ENCODE measurements at regions not wholly inside any gene's neighbourhood (a gene's known extent, or its start where the extent isn't known, plus 50 kb on each side); places are given as distances from the start of the nearest gene placed in this dataset.

DNA sequence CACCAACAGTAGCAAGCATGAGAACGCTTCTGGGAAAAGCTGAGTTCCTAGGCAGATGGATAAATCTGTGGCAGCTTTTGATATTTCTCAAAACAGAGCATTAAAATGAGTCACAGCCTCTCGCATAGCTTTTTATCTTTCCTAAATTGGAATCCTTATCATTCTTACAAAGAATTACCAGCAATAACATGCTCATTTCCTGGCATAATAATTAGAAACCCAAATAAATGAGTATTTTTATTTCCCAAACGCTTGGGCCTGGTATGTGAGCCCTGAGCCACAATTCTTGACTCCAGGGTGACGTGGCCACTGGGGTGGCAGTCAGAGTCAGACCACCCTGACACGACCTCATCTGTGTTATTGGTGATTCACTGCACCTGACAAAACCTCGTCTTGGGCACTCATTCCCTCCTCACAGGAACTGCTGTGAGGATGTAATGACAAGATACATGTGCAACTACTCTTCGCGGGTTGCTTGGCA, 210.7 kb downstream of the ARL4C start:
- no peak for DNase-seq (ENCODE audit: extremely low read depth in 1 of 2, low read depth in 1 of 2)

DNA sequence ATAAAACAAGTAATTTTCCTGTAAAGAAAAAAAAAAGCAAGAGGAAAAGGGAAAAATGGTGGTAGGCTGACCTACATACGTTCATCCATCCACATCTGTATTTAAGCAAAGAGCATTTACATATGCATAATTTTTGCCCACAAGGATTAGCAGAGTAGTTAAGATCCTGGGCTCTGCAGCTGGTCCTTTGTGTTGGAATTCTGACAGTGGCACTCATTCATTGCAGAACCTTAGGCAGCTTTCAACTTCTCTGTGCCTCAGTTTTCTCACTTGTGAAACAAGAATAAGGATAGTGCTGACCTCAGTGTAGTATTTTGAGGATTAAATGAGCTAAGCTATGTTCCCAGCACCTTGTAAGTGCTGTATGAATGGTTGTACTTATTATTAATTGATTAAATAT, 211.3 kb downstream of the ARL4C start:
- no peak for DNase-seq (ENCODE audit: extremely low read depth in 1 of 2, low read depth in 1 of 2)

GRCh38 chr2:234279637-234280036, 217.2 kb downstream of the ARL4C start:
- DNase-seq (ENCODE audit: extremely low read depth in 1 of 2, low read depth in 1 of 2): no peak

- no peak for DNase-seq (ENCODE audit: extremely low read depth in 1 of 2, low read depth in 1 of 2)
These were observed 218.2 kb downstream of the ARL4C start for GRCh38 chr2:234278556-234279255.

DNA sequence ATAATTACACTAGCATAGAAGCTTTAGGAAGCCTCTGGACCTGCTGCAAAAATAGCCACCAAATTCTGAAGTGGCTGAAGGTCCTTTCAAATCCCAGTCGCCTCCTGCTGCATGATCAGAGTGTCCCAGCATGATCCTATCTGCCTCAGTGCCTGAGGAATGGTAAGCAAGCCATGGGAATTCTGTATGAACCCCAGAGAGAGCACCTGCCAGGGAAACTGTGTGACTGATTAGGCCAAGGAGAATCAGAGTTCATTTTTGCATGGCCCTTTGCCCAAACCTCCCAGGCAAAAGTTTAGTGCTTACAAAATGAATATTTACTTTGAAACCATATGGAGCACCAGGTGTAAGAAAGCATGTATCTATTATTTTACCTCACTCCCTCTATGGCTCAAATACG, 221.4 kb downstream of the ARL4C start:
- no peak for DNase-seq (ENCODE audit: extremely low read depth in 1 of 2, low read depth in 1 of 2)

- DNase-seq (ENCODE audit: extremely low read depth in 1 of 2, low read depth in 1 of 2): no peak
These were observed 222.8 kb downstream of the ARL4C start for GRCh38 chr2:234273887-234274584.

DNA sequence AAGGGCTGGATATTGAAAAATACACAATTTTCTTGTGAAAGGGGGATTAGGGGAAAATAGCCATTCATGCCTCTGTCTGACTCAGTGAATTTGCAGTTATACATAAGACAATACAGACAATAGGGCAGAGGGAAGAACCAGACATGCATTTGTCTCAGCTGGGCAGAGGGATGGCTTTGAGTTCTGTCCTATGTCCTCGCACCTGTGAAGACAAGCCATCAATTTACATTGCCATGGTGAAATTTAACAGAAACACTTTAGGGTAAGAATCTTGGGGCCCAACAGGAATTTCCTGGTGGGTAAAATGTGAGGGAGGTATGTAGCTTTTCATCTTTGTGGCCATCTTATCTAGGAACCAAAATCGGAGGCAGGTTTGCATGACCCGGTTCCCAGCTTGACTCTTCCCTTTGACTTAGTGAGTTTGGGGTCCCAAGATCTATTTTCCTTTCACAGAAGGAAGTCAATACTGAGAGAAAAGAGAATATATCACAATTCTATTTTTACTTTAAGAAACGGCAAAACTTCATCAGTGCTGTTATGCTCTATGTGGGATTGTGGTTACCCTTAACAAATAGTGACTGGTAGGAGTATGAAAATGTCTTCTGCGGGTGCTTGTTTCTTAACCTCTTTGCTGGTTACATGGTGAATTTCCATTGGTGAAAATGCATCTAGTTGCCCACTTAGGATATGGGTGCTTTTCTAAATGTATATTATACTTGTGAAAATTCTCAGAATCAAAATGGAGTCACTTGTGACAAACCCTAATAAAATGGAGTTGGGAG, 221.8 kb downstream of the SPP2 start:
- no peak for DNase-seq (ENCODE audit: extremely low read depth in 1 of 2, low read depth in 1 of 2)

GRCh38 chr2:234271338-234271737, 220.8 kb downstream of the SPP2 start:
- DNase-seq (ENCODE audit: extremely low read depth in 1 of 2, low read depth in 1 of 2): no peak

GRCh38 chr2:234269769-234270204, 219.3 kb downstream of the SPP2 start:
- no peak for DNase-seq (ENCODE audit: extremely low read depth in 1 of 2, low read depth in 1 of 2)

- no peak for DNase-seq (ENCODE audit: extremely low read depth in 1 of 2, low read depth in 1 of 2)
These were observed 217.0 kb downstream of the SPP2 start for GRCh38 chr2:234267534-234267933.

DNA sequence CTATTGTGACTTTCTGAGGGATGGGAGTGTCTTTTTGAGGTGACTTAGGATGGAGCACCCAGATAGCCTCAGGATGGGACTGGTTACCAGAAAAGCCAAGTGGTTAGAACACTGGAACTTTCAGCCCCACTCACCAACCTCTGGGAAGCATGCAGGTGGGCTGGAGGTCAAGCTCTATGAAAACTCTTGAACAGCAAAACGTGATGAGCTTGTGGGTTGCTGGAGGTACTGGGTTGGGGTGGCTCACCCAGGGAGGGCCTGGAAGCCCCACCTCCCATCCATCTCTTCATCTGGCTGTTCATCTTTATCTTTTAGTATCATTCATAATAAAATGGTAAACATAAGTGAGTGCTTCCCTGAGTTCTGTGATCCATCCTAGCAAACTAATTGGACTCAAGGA, 216.4 kb downstream of the SPP2 start:
- DNase-seq (ENCODE audit: extremely low read depth in 1 of 2, low read depth in 1 of 2): no peak

DNA sequence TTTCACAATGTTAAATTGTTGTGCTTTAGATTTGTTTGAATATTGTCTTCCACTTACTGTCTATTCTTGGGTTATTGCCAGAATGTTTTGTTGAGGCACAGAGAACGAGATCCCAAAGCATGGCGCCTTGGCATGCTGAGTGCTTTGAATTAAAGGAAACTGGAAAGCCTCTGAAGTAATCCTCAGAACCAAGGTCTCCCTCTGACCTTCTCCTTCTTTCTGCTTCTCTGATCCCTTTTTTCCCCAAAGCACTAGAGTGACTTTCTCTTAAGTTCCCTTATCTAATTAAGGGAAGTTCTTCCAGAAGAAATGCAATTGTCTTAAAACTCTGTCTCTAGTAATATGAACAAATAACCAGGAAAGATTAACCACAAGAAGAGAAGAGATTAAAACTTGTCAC, 214.7 kb downstream of the SPP2 start:
- DNase-seq (ENCODE audit: extremely low read depth in 1 of 2, low read depth in 1 of 2): no peak

DNA sequence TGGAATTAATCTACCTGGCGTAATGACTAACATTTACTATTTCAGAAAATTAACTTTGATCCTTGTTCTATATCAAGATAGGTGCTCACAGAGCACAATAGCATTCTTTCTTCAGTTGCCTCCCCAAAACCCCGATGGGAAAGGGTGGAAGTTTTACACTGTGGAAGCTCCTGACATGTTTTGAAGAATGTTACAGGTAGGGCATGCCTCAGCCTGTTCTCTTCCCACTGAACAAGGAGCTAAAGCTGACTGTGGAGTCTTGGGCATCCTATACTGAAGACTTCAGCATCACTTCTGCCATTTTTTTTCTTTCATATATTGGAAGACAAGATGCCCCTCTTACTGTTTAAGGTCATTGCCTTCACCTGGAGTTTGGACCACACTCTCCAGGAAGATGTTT, 211.2 kb downstream of the SPP2 start:
- no peak for DNase-seq (ENCODE audit: extremely low read depth in 1 of 2, low read depth in 1 of 2)

- no peak for DNase-seq (ENCODE audit: extremely low read depth in 1 of 2, low read depth in 1 of 2)
These were observed 208.9 kb downstream of the SPP2 start for GRCh38 chr2:234259440-234259839.

DNA sequence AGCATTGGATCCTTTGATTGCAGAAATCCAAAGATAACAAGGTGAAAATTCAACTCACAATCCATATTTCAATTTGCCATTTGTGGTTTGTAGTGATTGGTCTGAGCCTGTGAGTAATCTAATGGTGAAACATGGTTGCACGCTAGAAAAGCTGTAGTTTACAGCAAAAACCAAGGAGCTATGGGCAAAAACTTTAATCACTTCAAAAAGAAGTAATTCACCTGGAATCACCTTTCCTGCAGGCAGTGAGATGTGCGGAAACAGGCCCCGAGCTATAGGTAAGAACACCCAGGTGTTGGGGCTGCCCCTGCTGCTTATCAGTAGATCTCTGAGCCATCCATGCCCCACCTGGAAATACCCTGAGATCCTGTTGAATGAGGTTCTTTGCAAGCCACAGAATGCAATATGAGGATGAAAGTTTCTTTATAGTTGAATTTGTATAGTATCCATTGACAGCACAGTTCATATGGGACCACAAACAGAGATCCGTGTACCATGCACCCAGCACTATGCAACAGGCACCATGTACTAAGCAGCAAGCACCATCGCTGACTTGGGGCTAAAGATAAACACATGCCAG, 208.2 kb downstream of the SPP2 start:
- no peak for DNase-seq (ENCODE audit: extremely low read depth in 1 of 2, low read depth in 1 of 2)

DNA sequence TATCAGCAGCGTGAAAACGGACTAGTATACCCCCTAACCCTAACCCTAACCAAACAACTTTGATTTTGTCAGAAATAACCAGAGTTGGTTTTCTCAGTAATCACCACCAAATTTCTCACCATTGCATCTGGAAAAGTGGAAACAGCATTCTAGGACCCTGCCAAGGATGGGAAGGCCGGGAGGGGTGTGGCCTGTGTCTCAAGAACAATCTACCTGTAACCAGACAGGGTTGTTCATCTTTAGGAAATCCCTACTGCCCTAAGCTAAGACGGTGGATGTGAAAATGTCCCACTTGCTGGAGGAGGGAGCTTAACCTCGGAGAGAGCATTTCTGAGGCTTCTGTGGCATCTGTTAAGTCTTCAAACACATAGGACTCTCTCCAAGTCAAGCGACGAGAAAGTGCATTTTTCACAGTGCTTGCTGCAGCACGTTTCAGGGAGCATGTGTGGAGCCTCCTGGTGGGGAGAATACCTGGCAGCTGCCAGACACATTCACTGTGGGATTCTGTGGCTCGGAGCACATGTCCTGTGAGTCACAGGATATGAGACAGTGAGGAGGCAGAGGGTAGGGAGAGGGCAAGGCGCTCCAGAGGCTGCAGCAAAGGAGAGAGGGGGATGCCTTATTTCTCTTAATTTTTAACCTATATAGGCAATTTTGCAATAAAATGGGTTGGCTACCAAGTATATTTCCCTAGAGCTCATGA, 207.5 kb downstream of the SPP2 start:
- DNase-seq (ENCODE audit: extremely low read depth in 1 of 2, low read depth in 1 of 2): no peak

GRCh38 chr2:234256516-234256915, 206.0 kb downstream of the SPP2 start:
- no peak for DNase-seq (ENCODE audit: extremely low read depth in 1 of 2, low read depth in 1 of 2)

DNA sequence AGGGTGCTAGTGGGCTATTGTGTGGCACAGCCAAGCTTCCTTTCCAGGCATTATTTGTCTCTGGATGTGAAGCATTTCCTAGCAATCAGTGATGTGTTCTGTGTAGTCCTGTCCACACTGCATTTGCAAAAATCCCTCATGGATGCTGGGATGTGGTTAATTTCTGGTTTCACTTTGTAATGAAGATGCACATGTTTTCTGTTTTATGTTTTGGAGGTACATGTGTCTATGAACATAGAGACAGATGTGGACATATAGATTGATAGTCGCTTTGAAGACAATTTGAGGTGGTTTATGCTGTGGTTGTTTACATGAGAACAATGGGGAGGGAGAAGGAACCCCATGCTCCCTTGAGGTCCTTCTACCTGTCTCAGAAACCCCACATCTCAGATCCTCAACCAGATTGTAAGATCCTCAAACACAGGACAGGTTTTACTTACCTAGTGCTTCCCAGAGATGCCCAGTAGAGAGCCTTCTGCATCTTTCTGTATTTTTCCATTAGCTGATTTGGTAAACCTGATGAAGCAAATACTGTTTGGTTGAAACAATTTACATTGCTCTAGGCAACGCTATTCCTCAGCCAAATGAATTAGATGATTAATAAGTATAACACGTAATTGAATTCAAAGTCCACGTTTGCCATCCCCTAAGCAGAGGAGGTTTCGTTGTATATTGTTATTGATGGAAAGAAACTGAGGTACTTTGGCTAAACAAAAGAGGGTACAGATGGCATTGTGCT, 204.4 kb downstream of the SPP2 start:
- no peak for DNase-seq (ENCODE audit: extremely low read depth in 1 of 2, low read depth in 1 of 2)

GRCh38 chr2:234252772-234253171, 202.3 kb downstream of the SPP2 start:
- no peak for DNase-seq (ENCODE audit: extremely low read depth in 1 of 2, low read depth in 1 of 2)
